ENCODE measurements at regions not wholly inside any gene's neighbourhood (a gene's known extent, or its start where the extent isn't known, plus 50 kb on each side); places are given as distances from the start of the nearest gene placed in this dataset.

DNA sequence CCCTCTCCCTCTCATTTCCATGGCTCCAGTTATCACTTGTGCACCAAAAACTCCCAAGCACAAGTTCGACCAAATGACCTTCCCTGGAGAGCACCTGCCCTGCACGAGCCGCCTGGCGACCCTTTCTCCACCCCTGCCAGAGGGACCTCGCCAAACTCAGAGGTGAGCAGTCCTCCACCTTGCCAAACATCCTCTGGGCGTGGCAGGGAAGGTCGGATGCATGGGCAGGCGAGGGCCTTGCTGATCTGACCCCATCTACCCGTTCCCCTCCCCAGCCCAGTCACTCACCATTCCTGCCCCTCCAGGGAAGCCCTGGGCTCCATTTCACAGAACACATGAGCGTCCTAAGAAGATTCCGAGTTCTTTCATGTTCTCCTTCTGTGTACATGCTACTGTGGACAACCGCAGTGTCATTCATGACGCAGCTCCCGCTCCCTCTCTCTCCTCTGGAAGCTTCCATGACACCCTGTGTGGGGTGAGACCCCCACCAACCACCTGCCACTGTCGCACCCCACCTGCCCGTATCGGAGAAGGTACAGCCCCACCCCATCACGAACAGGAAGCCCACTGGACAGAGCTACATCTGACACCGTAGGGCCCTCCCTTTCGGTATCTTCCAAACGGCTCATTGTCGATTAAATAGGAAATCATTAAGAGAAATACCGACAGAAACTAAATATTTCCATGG is 104.3 kb downstream of the DACT2 start:
- Mint-ChIP-seq H3K36me3 (ENCODE audit: insufficient read depth) (no peaks in the 10 kb centered on the region), H3K27ac (no peak overlapping the region), H3K4me1 (ENCODE audit: low read depth) (peaks cover 7% of the 10 kb centered on the region), H3K27me3 (peaks cover 22% of the 10 kb centered on the region), H3K4me3 (ENCODE audit: low read depth) (no peak overlapping the region), H3K9me3 (ENCODE audit: low read depth) (no peaks in the 10 kb centered on the region)
- DNase-seq (ENCODE audit: low spot score, unreplicated experiment), result no peak
- TF ChIP-seq, protein P1, sequence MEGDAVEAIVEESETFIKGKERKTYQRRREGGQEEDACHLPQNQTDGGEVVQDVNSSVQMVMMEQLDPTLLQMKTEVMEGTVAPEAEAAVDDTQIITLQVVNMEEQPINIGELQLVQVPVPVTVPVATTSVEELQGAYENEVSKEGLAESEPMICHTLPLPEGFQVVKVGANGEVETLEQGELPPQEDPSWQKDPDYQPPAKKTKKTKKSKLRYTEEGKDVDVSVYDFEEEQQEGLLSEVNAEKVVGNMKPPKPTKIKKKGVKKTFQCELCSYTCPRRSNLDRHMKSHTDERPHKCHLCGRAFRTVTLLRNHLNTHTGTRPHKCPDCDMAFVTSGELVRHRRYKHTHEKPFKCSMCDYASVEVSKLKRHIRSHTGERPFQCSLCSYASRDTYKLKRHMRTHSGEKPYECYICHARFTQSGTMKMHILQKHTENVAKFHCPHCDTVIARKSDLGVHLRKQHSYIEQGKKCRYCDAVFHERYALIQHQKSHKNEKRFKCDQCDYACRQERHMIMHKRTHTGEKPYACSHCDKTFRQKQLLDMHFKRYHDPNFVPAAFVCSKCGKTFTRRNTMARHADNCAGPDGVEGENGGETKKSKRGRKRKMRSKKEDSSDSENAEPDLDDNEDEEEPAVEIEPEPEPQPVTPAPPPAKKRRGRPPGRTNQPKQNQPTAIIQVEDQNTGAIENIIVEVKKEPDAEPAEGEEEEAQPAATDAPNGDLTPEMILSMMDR (IDR thresholded peaks at IDR 0.05; ENCODE audit: unreplicated experiment), result no peak

DNA sequence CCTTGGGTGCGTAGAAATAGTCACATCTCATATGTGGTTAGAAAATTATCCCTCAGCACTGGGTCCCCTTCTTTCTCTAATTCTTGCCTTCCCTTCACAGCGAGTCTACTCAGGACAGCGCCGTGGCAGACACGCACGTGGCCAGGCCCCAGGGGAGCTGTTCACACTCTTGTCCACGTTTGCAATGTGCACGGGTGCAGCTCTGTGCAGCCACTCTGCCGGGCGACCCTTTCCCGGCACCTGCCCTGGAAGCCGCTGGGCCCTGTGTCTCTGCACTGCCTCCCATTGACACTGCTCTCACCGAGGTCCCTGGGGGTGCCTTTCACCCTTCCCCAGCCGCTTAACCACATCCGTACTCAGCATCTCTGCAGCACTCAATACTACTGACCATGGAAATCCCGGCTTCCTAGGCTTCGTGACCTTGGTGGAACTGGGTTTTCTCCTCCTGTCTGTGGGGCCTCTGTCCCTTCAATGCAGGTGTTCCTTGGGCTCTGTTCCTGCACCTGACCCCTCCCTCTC is 104.9 kb downstream of the DACT2 start:
- DNase-seq (ENCODE audit: low spot score, unreplicated experiment), result no peak

DNA sequence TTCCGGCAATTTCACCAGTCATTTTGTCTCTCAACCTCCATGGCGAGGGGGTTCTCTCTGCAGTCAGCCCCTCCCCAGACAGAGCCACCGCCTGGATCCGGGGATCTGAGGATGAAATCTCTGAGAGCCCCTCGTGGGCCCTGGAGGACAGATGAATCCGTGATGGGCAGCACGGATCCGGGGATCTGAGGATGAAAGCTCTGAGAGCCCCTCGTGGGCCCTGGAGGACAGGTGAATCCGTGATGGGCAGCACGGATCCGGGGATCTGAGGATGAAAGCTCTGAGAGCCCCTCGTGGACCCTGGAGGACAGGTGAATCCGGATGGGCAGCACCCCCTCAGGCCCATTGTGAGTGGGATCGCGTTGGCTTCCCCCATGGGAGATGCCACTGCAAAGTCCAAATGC is 106.5 kb downstream of the DACT2 start:
- Mint-ChIP-seq H3K4me1 (ENCODE audit: low read depth) (peaks cover 10% of the 10 kb centered on the region), H3K4me3 (ENCODE audit: low read depth) (no peak overlapping the region), H3K36me3 (ENCODE audit: insufficient read depth) (no peaks in the 10 kb centered on the region), H3K9me3 (ENCODE audit: low read depth) (no peaks in the 10 kb centered on the region), H3K27me3 (peaks cover 20% of the 10 kb centered on the region), H3K27ac (no peak overlapping the region)
- no peak for DNase-seq (ENCODE audit: low spot score, unreplicated experiment)
- TF ChIP-seq, protein P1 (IDR thresholded peaks at IDR 0.05; ENCODE audit: unreplicated experiment), result no peak

More for the DNA sequence above, 104.9 kb downstream of the DACT2 start:
- H3K4me1 Mint-ChIP-seq (ENCODE audit: low read depth), result peaks cover 7% of the 10 kb centered on the region
- no peaks in the 10 kb centered on the region for H3K36me3 Mint-ChIP-seq (ENCODE audit: insufficient read depth)
- peaks cover 22% of the 10 kb centered on the region for H3K27me3 Mint-ChIP-seq
- H3K9me3 Mint-ChIP-seq (ENCODE audit: low read depth), result no peaks in the 10 kb centered on the region
- no peak overlapping the region for H3K4me3 Mint-ChIP-seq (ENCODE audit: low read depth)
- no peak overlapping the region for H3K27ac Mint-ChIP-seq
- TF ChIP-seq, protein P1 (IDR thresholded peaks at IDR 0.05; ENCODE audit: unreplicated experiment), result no peak

DNA sequence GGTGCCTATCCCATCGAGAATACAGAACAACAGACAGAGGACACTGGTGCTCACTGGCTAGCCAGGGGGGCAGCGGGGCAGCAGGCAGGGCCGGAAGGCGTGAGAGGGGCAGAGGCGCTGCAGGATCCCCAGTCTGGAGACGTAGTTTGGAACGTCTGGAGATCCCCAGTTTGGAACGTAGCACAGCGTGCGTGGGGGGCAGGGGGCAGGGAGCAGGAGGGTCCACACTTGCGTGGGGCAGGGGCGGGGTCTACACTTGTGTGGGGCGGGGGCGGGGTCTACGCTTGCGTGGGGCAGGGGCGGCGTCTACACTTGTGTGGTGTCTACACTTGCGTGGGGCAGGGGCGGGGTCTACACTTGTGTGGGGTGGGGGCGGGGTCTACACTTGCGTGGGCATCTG is 107.2 kb downstream of the DACT2 start:
- DNase-seq (ENCODE audit: low spot score, unreplicated experiment), result no peak
- H3K36me3 Mint-ChIP-seq (ENCODE audit: insufficient read depth), result no peaks in the 10 kb centered on the region
- H3K27me3 Mint-ChIP-seq, result peaks cover 15% of the 10 kb centered on the region
- H3K4me3 Mint-ChIP-seq (ENCODE audit: low read depth), result no peak overlapping the region
- no peak overlapping the region for H3K27ac Mint-ChIP-seq
- H3K9me3 Mint-ChIP-seq (ENCODE audit: low read depth), result no peaks in the 10 kb centered on the region
- H3K4me1 Mint-ChIP-seq (ENCODE audit: low read depth), result peaks cover 10% of the 10 kb centered on the region
- TF ChIP-seq, protein P1 (IDR thresholded peaks at IDR 0.05; ENCODE audit: unreplicated experiment), result no peak

DNA sequence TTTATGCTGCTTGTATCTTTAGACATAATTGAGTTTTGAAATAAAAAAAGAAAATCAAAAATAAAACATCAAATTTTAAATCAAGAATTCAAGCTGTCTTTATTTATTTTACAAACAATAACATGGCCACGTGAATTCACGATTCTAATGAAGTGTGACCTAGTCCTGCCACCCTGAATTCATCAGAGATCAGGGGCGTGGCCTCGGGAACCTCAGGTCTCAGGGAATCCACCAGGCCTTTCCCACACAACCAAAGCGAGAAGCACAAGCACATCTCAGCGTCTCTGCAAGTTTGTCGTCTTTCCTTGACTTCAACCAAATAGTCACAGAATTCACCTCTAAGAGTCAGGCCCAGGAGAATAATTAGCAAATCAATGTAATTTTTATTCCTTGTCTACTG is 107.9 kb downstream of the DACT2 start:
- no peak overlapping the region for H3K27ac Mint-ChIP-seq
- H3K4me3 Mint-ChIP-seq (ENCODE audit: low read depth), result no peak overlapping the region
- no peaks in the 10 kb centered on the region for H3K36me3 Mint-ChIP-seq (ENCODE audit: insufficient read depth)
- H3K4me1 Mint-ChIP-seq (ENCODE audit: low read depth), result peaks cover 14% of the 10 kb centered on the region
- TF ChIP-seq, protein P1 (IDR thresholded peaks at IDR 0.05; ENCODE audit: unreplicated experiment), result no peak
- H3K27me3 Mint-ChIP-seq, result peaks cover 13% of the 10 kb centered on the region
- no peaks in the 10 kb centered on the region for H3K9me3 Mint-ChIP-seq (ENCODE audit: low read depth)
- DNase-seq (ENCODE audit: low spot score, unreplicated experiment), result no peak
